ENCODE measurements at regions not wholly inside any gene's neighbourhood (a gene's known extent, or its start where the extent isn't known, plus 50 kb on each side); places are given as distances from the start of the nearest gene placed in this dataset.

- TF ChIP-seq CTCF (IDR thresholded peaks at IDR 0.05) = no peak
- no peak overlapping the region for H3K4me3 Mint-ChIP-seq
- H3K4me1 Mint-ChIP-seq = no peaks in the 10 kb centered on the region
- no peaks in the 10 kb centered on the region for H3K9me3 ChIP-seq (ENCODE audit: control insufficient read depth, insufficient read depth, low read length)
- H3K9me3 Mint-ChIP-seq = no peaks in the 10 kb centered on the region
- no peaks in the 10 kb centered on the region for H3K27me3 ChIP-seq (ENCODE audit: control insufficient read depth, insufficient read depth, low read length)
- no peaks in the 10 kb centered on the region for H3K36me3 Mint-ChIP-seq
- no peak overlapping the region for H3K27ac ChIP-seq (ENCODE audit: low read length)
- H3K27ac Mint-ChIP-seq = no peak overlapping the region
- intact Hi-C loops (cut with micrococcal nuclease) = no loop called here
- 84% methylated on average over 3 of the region's 4 CpGs for WGBS (ENCODE audit: insufficient coverage)
- no peak for DNase-seq
- H3K27me3 Mint-ChIP-seq (ENCODE audit: low read depth in 2 of 2) = peaks cover 3 to 26% of the 10 kb centered on the region in 2 donors
- peaks cover 2% of the 10 kb centered on the region for H3K4me1 ChIP-seq (ENCODE audit: control insufficient read depth, insufficient read depth, low read length)
- H3K4me3 ChIP-seq (ENCODE audit: low read length) = no peak overlapping the region
- ATAC-seq = no peak
- no peaks in the 10 kb centered on the region for H3K36me3 ChIP-seq (ENCODE audit: control insufficient read depth, insufficient read depth, low read length)
Observed at GRCh38 chr3:140761076-140761639, 83.3 kb downstream of the TRIM42 start.

DNA sequence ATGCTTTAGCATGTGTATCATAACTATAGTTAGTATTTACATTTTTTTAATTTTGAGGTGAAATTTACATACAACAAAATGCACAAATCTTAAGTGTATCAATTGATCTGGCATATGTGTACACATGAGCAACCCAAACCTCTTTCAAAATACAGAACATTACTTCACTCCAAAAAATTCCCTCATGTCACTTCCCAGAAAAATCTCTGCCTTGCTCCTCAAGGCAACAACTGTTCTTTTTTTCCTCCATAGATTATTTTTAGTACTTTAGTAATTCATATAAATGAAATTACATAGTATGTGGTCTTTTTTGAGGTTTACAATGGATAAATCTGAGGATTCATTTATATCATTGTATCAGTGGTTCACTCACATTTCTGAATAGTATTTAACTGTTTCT lies 84.9 kb downstream of the TRIM42 start:
- no peaks in the 10 kb centered on the region for H3K27me3 ChIP-seq (ENCODE audit: control insufficient read depth, insufficient read depth, low read length)
- peaks cover 0 to 23% of the 10 kb centered on the region in 2 donors for H3K27me3 Mint-ChIP-seq (ENCODE audit: low read depth in 2 of 2)
- no peak overlapping the region for H3K27ac Mint-ChIP-seq
- H3K4me3 ChIP-seq (ENCODE audit: low read length) = no peak overlapping the region
- H3K36me3 ChIP-seq (ENCODE audit: control insufficient read depth, insufficient read depth, low read length) = no peaks in the 10 kb centered on the region
- intact Hi-C loops (cut with micrococcal nuclease) = no loop called here
- TF ChIP-seq CTCF (IDR thresholded peaks at IDR 0.05) = no peak
- no peaks in the 10 kb centered on the region for H3K9me3 ChIP-seq (ENCODE audit: control insufficient read depth, insufficient read depth, low read length)
- no peaks in the 10 kb centered on the region for H3K36me3 Mint-ChIP-seq
- no peaks in the 10 kb centered on the region for H3K4me1 Mint-ChIP-seq
- no peak overlapping the region for H3K27ac ChIP-seq (ENCODE audit: low read length)
- H3K4me1 ChIP-seq (ENCODE audit: control insufficient read depth, insufficient read depth, low read length) = no peaks in the 10 kb centered on the region
- H3K4me3 Mint-ChIP-seq = no peak overlapping the region
- no peaks in the 10 kb centered on the region for H3K9me3 Mint-ChIP-seq
- DNase-seq (no peak), ATAC-seq (no peak)

DNA sequence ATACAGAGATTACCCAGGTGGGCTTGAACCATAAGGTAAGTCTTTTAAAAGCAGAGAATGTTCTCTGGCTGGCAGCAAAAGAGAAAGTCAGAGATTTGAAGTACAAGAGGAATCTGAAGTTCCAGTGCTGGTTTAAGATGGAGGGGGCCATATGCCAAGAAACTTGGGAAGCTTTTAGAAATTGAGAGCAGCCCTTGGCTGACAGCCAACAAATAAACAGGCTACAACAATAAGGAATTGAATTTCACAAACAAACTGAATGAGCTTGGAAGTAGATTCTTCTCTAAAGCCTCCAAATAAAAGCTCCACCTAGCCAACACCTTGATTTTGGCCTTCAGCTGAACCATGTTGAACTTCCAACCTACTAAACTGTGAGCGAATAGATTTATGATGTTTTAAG lies 85.7 kb downstream of the TRIM42 start:
- Mint-ChIP-seq H3K36me3 (no peaks in the 10 kb centered on the region), H3K9me3 (no peaks in the 10 kb centered on the region), H3K27ac (no peak overlapping the region), H3K27me3 (ENCODE audit: low read depth in 2 of 2) (peaks cover 0 to 23% of the 10 kb centered on the region in 2 donors), H3K4me3 (no peak overlapping the region), H3K4me1 (no peaks in the 10 kb centered on the region)
- H3K36me3 ChIP-seq (ENCODE audit: control insufficient read depth, insufficient read depth, low read length) = no peaks in the 10 kb centered on the region
- no peaks in the 10 kb centered on the region for H3K27me3 ChIP-seq (ENCODE audit: control insufficient read depth, insufficient read depth, low read length)
- intact Hi-C loops (cut with micrococcal nuclease) = no loop called here
- ATAC-seq (no peak), DNase-seq (no peak)
- no CpG with 5 or more reads among the region's 1 CpG for WGBS (ENCODE audit: insufficient coverage)
- no peaks in the 10 kb centered on the region for H3K4me1 ChIP-seq (ENCODE audit: control insufficient read depth, insufficient read depth, low read length)
- no peaks in the 10 kb centered on the region for H3K9me3 ChIP-seq (ENCODE audit: control insufficient read depth, insufficient read depth, low read length)
- no peak for TF ChIP-seq CTCF (IDR thresholded peaks at IDR 0.05)
- no peak overlapping the region for H3K4me3 ChIP-seq (ENCODE audit: low read length)
- H3K27ac ChIP-seq (ENCODE audit: low read length) = no peak overlapping the region

DNA sequence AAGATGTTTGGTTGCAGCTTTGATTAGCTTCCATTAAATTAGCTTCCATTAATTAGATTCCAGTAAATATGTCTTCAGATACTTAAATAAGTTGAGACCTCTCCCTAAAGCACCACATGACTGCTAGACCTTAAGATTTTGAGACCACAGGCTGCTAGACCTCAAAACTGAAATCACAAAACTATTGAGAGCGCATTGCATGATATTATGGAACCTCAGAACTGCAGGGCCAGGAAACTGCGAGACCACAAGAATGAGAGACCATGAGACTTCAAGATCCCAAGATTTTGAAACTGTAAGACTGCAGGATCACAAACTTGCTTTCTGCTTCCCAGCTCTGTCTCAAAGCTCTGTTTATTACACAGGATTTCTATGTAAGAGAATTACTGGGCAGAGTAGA lies 87.4 kb downstream of the TRIM42 start:
- Histone ChIP-seq H3K9me3 (ENCODE audit: control insufficient read depth, insufficient read depth, low read length) (no peaks in the 10 kb centered on the region), H3K4me1 (ENCODE audit: control insufficient read depth, insufficient read depth, low read length) (no peaks in the 10 kb centered on the region), H3K27me3 (ENCODE audit: control insufficient read depth, insufficient read depth, low read length) (no peaks in the 10 kb centered on the region), H3K36me3 (ENCODE audit: control insufficient read depth, insufficient read depth, low read length) (no peaks in the 10 kb centered on the region), H3K27ac (ENCODE audit: low read length) (no peak overlapping the region), H3K4me3 (ENCODE audit: low read length) (no peak overlapping the region)
- Mint-ChIP-seq H3K27me3 (ENCODE audit: low read depth in 2 of 2) (peaks cover 0 to 23% of the 10 kb centered on the region in 2 donors), H3K4me3 (no peak overlapping the region), H3K9me3 (no peaks in the 10 kb centered on the region), H3K36me3 (no peaks in the 10 kb centered on the region), H3K27ac (no peak overlapping the region), H3K4me1 (no peaks in the 10 kb centered on the region)
- no peak for DNase-seq
- WGBS (ENCODE audit: insufficient coverage) = 58% methylated on average over 2 of the region's 2 CpGs
- TF ChIP-seq CTCF (IDR thresholded peaks at IDR 0.05) = no peak
- ATAC-seq = no peak
- intact Hi-C loops (cut with micrococcal nuclease) = no loop called here
